ENCODE measurements at regions not wholly inside any gene's neighbourhood (a gene's known extent, or its start where the extent isn't known, plus 50 kb on each side); places are given as distances from the start of the nearest gene placed in this dataset.

DNA sequence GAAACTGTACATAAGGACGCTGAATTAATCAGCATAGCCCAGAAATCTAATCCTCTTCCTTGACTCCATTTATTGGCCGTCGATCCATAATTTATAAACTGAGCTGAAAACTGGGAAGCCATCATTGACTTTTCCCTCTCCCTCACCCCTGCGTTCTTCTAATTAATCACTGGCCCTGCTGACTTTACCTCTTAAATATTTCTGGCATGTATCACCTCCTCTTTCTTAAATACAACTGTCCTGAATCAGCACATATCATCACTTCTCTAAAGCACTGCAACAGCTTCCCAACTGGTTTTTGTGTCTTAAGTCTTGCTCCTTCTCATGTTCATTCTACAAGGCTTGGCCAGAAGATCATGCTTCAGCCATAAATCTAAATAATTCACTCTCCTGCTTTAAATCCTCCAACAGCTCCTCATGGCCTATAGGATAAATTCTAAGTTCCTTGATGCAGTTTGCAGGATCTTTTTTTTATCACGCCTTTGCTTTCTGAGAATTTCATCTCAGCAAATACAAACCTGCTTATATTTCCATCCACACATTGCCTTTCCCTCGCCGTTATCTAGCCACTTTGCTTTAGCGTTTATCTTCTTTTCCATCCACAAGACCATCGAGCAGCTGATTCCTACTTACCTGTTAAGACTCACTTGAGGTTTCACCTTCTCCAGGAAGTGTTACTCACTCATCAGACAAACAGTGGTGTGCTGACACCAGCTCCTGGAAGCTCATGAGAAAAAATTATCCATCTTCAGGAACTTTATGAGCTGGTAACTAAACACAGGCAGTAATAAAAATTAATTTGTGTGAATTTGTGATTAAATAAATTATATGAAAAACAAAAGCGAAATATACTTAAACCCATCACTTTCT lies 295.6 kb upstream of the FLRT2 start:
- TF ChIP-seq, protein P1, sequence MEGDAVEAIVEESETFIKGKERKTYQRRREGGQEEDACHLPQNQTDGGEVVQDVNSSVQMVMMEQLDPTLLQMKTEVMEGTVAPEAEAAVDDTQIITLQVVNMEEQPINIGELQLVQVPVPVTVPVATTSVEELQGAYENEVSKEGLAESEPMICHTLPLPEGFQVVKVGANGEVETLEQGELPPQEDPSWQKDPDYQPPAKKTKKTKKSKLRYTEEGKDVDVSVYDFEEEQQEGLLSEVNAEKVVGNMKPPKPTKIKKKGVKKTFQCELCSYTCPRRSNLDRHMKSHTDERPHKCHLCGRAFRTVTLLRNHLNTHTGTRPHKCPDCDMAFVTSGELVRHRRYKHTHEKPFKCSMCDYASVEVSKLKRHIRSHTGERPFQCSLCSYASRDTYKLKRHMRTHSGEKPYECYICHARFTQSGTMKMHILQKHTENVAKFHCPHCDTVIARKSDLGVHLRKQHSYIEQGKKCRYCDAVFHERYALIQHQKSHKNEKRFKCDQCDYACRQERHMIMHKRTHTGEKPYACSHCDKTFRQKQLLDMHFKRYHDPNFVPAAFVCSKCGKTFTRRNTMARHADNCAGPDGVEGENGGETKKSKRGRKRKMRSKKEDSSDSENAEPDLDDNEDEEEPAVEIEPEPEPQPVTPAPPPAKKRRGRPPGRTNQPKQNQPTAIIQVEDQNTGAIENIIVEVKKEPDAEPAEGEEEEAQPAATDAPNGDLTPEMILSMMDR (IDR thresholded peaks at IDR 0.05): no peak
- TF ChIP-seq POLR2AphosphoS5 (IDR thresholded peaks at IDR 0.05; ENCODE audit: low read depth, low read length) (no peak), SIN3A (IDR thresholded peaks at IDR 0.05; ENCODE audit: borderline replicate concordance, insufficient read depth, low read depth, low read length) (no peak)
